Thyroid gland (tissue), 4 donors: ENCODE measurements at regions not wholly inside any gene's neighbourhood (a gene's known extent, or its start where the extent isn't known, plus 50 kb on each side); places are given as distances from the start of the nearest gene placed in this dataset.

Experiments used
- DNase-seq, 2 donors: peaks; one replicate each; pipeline ENCODE4 v3.0.0-alpha.2; 2019
- H3K27ac ChIP-seq, 3 donors: fragments of 200-600 bp; sonication (generic); 1 replicate in 2 of 3; 2 replicates in 1 of 3; pipeline ENCODE4 v1.5.1; 2016 to 2019; ENCODE audit warnings: mild to moderate bottlenecking in 1 of 3, moderate library complexity in 1 of 3
- H3K27me3 ChIP-seq: fragments of 200-600 bp; sonication (generic); one replicate; pipeline ENCODE4 v1.5.1; 2019
- H3K36me3 ChIP-seq, 2 donors: fragments of 200-600 bp; sonication (generic); one replicate each; pipeline ENCODE4 v1.5.1; 2016 to 2019
- H3K4me1 ChIP-seq, 2 donors: fragments of 200-600 bp; sonication (generic); one replicate each; pipeline ENCODE4 v1.5.1; 2017 to 2019
- H3K4me3 ChIP-seq, 3 donors: fragments of 200-600 bp; sonication (generic); replicated peaks in 1 of 3; 1 replicate in 2 of 3; 2 replicates in 1 of 3; pipeline ENCODE4 v1.5.1; 2016; ENCODE audit warnings: mild to moderate bottlenecking in 1 of 3
- H3K9me3 ChIP-seq: fragments of 200-600 bp; sonication (generic); one replicate; pipeline ENCODE4 v1.5.1; 2017
- POLR2A ChIP-seq, 2 donors: fragments of 450-650 bp; IDR thresholded peaks; one replicate each; pipeline ENCODE4 v1.6.1; 2017; ENCODE audit warnings: antibody characterized with exemption in 2 of 2, mild to moderate bottlenecking in 2 of 2, moderate library complexity in 1 of 2
- WGBS, 2 donors: methylation state at CpG; one replicate each; pipeline ENCODE4 v1.1.5; 2017; 5-methylcytosine and 5-hydroxymethylcytosine counted together
- intact Hi-C: fragments of 100-400 bp; cut with DNase I; formaldehyde crosslinking; loops from one replicate; pipeline ENCODE4 v1.15.1; 2023
- TF ChIP-seq, protein P1 (sequence below), 6 experiments: fragments of 200-600 bp in 3 of 6; fragments of 450-650 bp in 3 of 6; sonication (generic) in 3 of 6; IDR thresholded peaks; one replicate each; pipeline ENCODE4 v1.5.1; 2016 to 2019; ENCODE audit warnings: antibody characterized with exemption in 6 of 6, mild to moderate bottlenecking in 2 of 6, inconsistent platforms in 1 of 6, moderate library complexity in 1 of 6

DNA sequence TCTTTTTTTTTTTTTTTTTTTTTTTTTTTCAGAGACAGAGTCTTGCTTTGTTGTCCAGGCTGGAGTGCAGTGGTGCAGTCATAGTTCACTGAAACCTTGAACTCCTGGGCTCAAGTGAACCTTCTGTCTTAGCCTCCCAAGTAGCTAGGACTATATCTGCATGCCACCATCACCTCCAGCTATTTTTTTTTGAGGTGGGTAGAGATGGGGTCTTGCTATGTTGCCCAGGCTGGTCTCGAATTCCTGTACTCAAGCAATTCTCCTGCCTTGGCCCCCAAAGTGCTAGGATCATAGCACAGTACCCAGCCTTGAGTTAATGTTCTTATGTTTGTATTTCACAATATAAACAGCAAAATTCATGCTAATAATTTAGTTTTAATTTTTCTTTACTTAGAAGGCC lies 62.9 kb upstream of the IGFBP2 start:
- no peak for TF ChIP-seq POLR2A (IDR thresholded peaks at IDR 0.05)
- TF ChIP-seq, protein P1, sequence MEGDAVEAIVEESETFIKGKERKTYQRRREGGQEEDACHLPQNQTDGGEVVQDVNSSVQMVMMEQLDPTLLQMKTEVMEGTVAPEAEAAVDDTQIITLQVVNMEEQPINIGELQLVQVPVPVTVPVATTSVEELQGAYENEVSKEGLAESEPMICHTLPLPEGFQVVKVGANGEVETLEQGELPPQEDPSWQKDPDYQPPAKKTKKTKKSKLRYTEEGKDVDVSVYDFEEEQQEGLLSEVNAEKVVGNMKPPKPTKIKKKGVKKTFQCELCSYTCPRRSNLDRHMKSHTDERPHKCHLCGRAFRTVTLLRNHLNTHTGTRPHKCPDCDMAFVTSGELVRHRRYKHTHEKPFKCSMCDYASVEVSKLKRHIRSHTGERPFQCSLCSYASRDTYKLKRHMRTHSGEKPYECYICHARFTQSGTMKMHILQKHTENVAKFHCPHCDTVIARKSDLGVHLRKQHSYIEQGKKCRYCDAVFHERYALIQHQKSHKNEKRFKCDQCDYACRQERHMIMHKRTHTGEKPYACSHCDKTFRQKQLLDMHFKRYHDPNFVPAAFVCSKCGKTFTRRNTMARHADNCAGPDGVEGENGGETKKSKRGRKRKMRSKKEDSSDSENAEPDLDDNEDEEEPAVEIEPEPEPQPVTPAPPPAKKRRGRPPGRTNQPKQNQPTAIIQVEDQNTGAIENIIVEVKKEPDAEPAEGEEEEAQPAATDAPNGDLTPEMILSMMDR (IDR thresholded peaks at IDR 0.05): no peak
- H3K4me1 ChIP-seq: no peaks in the 10 kb centered on the region
- 92 to 95% methylated on average over 1 of the region's 1 CpG for WGBS, 2 donors
- no peaks in the 10 kb centered on the region for H3K36me3 ChIP-seq
- intact Hi-C loops: no loop called here
- H3K27me3 ChIP-seq: no peaks in the 10 kb centered on the region
- no peak overlapping the region for H3K27ac ChIP-seq
- H3K4me3 ChIP-seq: no peak overlapping the region
- H3K9me3 ChIP-seq: no peaks in the 10 kb centered on the region
- no peak for DNase-seq

DNA sequence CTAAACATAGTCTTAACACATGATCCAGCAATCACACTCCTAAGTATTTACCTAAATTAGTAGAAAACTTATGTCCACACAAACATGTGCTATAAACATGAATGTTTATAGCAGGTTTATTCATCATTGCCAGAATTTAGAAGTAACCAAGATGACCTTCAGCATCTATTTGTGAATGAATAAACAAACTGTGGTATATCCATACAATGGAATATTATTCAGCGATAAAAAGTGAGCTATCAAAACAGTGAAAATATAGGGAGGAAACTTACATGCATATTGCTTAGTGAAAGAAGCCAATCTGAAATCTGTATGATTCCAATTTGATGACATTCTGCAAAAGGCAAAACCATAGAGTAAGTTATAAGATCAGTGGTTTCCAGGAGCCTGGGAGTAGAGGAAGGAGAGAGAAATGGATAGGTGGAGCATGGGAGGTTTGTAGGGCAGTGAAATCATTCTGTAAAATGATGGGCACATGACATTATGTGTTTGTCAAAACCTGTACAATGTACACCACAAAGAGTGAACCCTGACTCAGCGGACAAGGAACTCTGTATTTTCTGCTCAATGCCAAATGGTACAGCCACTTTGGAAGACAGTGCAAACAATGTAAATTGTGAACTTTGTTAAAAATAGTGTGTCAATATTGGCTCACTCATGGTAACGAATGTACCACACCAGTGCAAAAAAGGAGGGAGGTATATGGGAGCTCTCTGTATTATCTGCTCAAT lies 61.9 kb upstream of the IGFBP2 start:
- H3K36me3 ChIP-seq: no peaks in the 10 kb centered on the region
- intact Hi-C loops: no loop called here
- no peak overlapping the region for H3K27ac ChIP-seq
- DNase-seq: no peak
- H3K27me3 ChIP-seq: no peaks in the 10 kb centered on the region
- H3K4me1 ChIP-seq: no peaks in the 10 kb centered on the region
- TF ChIP-seq, protein P1 (IDR thresholded peaks at IDR 0.05): no peak
- TF ChIP-seq POLR2A (IDR thresholded peaks at IDR 0.05): no peak
- H3K4me3 ChIP-seq: no peak overlapping the region
- no peaks in the 10 kb centered on the region for H3K9me3 ChIP-seq
- 94 to 96% methylated on average over 3 of the region's 3 CpGs for WGBS, 2 donors

DNA sequence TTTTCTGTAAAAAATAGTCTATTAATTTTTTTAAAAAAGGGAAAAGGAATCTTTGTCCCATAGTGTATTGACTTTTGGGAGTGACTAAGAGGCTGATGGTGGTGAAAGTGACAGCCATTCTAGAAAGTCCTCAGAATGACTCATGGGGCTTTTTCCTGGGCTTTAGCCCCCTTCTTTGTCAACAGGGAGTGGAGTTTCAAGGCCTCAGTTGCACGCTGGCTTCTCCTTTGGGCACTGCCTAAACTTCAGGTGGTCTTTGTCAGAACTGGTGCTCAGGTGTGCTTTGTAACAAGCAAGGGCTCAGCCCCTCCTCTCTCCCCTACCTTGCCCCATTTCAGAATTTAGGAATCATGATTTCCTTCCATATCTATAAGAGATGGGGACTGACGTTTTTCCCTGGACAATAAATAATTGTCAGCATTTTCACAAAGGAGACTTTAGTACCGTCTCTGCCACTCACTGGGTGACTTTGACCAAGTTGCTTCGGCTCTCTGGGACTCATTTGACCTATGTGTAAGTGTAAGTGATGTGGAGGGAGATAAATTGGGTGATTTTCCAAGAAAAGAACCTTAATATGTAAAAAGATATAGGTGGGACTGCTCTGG lies 61.2 kb upstream of the IGFBP2 start:
- 85 to 96% methylated on average over 4 of the region's 4 CpGs for WGBS, 2 donors

DNA sequence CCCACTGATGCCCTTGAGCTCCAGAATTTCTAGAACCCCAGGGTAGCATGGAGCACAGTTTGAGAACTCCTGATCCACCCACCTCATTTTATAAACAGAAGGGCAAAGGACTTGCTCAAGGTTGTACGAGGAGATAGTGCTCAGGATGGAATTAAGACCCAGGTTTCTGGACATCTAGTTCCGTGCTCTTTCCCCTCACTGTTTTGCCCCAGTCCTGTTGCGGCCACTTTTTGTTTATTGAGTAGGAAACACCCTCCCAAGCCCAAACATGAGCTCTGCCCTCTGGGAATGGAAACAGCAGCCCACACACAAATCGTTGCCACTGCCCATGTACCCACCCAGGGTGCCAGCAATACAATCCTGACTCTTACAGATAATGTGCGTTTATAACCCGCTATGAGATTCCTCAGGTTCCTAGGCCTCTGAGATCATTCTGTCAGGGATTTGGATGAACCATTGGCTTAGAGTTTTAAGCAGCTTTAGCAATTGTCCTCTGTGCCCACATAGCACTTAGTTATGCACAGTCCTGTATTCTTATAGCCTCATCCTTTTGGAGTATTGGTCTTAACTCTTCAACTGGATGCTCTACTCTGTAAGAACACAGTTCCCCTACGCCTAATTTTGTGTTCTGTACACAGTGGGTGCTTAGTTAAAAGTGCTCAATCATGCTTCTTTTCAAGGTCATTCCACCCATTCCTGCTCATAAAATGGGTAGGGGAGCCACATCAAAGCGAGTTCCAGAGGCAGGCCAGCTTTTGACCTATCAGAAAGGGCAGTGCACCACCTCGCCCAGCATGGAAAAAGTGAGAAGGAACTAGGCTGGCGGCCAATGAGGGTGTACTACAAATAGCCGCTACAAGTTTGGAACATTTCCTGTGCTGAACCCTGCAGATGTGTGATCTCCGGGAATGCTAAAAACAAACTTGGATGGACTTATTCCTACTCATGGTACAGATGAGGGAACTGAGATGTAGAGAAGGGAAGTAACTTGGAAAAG lies 60.3 kb upstream of the IGFBP2 start:
- H3K4me3 ChIP-seq: no peak overlapping the region
- no peaks in the 10 kb centered on the region for H3K9me3 ChIP-seq
- peak overlapping the region in 1 of 3 donors; percentile 31 for H3K27ac ChIP-seq
- no peaks in the 10 kb centered on the region for H3K36me3 ChIP-seq
- no peaks in the 10 kb centered on the region for H3K27me3 ChIP-seq
- intact Hi-C loops: no loop called here
- TF ChIP-seq, protein P1 (IDR thresholded peaks at IDR 0.05): no peak
- no peak for TF ChIP-seq POLR2A (IDR thresholded peaks at IDR 0.05)
- peak; percentile 19 to 43 for DNase-seq
- no peaks in the 10 kb centered on the region for H3K4me1 ChIP-seq
- WGBS, 2 donors: 79 to 85% methylated on average over 12 of the region's 12 CpGs

More for the DNA sequence above, 61.2 kb upstream of the IGFBP2 start:
- H3K27ac ChIP-seq: no peak overlapping the region
- TF ChIP-seq POLR2A (IDR thresholded peaks at IDR 0.05): no peak
- TF ChIP-seq, protein P1 (IDR thresholded peaks at IDR 0.05): no peak
- H3K27me3 ChIP-seq: no peaks in the 10 kb centered on the region
- no peaks in the 10 kb centered on the region for H3K36me3 ChIP-seq
- intact Hi-C loops: no loop called here
- no peaks in the 10 kb centered on the region for H3K9me3 ChIP-seq
- no peak overlapping the region for H3K4me3 ChIP-seq
- no peak for DNase-seq
- H3K4me1 ChIP-seq: no peaks in the 10 kb centered on the region
